ENCODE measurements at regions not wholly inside any gene's neighbourhood (a gene's known extent, or its start where the extent isn't known, plus 50 kb on each side); places are given as distances from the start of the nearest gene placed in this dataset.

DNA sequence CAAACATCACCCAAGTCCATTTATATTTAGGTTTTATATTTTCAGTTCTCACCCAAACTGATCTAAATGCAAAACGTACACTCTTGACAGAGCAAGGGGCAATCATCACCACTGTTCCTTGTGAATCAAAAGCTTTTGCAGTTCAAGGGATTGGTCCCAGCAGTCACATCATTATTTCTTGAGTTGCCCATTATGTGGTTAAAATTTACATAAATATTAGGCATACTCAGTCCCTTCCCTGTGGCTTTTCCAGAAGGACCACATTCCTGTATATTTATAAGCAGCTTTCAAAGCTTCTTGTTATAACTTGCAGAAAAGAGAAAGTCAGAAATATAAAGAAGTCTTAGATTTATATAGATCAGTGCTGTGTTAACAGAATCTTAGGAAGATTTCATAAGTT, 224.4 kb downstream of the CLCN4 start (continued):
- TF ChIP-seq, protein P1, sequence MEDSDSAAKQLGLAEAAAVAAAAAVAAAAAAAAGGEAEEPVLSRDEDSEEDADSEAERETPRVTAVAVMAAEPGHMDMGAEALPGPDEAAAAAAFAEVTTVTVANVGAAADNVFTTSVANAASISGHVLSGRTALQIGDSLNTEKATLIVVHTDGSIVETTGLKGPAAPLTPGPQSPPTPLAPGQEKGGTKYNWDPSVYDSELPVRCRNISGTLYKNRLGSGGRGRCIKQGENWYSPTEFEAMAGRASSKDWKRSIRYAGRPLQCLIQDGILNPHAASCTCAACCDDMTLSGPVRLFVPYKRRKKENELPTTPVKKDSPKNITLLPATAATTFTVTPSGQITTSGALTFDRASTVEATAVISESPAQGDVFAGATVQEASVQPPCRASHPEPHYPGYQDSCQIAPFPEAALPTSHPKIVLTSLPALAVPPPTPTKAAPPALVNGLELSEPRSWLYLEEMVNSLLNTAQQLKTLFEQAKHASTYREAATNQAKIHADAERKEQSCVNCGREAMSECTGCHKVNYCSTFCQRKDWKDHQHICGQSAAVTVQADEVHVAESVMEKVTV (CRISPR knock-in tag; IDR thresholded peaks at IDR 0.05): no peak
- TF ChIP-seq NRF1 (conservative IDR thresholded peaks at IDR 0.05 in 1 of 2, IDR thresholded peaks at IDR 0.05 in 1 of 2) (no peak), ZFX (CRISPR knock-in tag; IDR thresholded peaks at IDR 0.05) (no peak)

DNA sequence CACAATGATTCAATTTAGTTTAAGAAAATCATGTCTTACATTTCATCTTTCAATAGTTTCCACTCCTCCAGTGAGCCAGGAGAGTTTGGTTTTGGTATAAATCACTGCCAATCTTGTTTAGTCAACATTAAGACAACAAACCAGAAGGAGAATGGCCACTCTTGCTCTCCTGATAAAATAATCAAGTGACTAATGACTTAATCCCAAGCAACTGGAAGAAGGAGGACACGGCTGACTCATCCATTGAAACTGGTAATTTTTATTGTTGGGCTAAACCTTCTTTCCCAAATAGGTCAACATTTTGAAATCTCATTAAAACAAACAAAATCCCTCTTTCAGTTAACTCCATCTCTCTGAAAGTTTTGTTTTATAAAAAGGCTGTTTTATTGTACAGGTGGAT, 230.2 kb downstream of the CLCN4 start:
- no peak overlapping the region for H3K4me3 ChIP-seq
- intact Hi-C loops (cut with micrococcal nuclease): no loop called here
- DNase-seq (ENCODE audit: extremely low read depth in 1 of 4, low spot score in 3 of 4) (no peak), FAIRE-seq (no peak), ATAC-seq (no peak)
- H3K36me3 ChIP-seq (ENCODE audit: control insufficient read depth, insufficient read depth, low read length): no peaks in the 10 kb centered on the region
- no peaks in the 10 kb centered on the region for H3K4me1 ChIP-seq (replicated peaks in 1 of 2; ENCODE audit: control insufficient read depth in 2 of 2, insufficient read depth in 2 of 2, low read length in 2 of 2)
- no peaks in the 10 kb centered on the region for H3K9me1 ChIP-seq (ENCODE audit: control insufficient read depth, insufficient read depth, low read length)
- no TSS peak for BruUV-seq (replicated peaks)
- in situ Hi-C loops (cut with MboI): no loop called here
- no peak overlapping the region for H2AFZ ChIP-seq (ENCODE audit: low read depth, low read length)
- no peaks in the 10 kb centered on the region for H3K9me3 ChIP-seq (replicated peaks; ENCODE audit: control insufficient read depth, insufficient read depth, low read depth, low read length)
- H3K4me2 ChIP-seq (ENCODE audit: insufficient read depth, low read length): no peak overlapping the region
- ChIA-PET POLR2A (no interaction called here), CTCF (ENCODE audit: low intra/inter-chr PET ratio) (no interaction called here)
- no peaks in the 10 kb centered on the region for H3K79me2 ChIP-seq (ENCODE audit: control insufficient read depth, insufficient read depth, low read length)
- WGBS (ENCODE audit: insufficient coverage, low coverage, missing lambda C conversion rate): 0% methylated on average over 1 of the region's 1 CpG
- H3K9ac ChIP-seq (ENCODE audit: insufficient read depth in 1 of 2, low read depth in 2 of 2, low read length in 2 of 2): no peak overlapping the region
- H3K27ac ChIP-seq (ENCODE audit: extremely low read depth, low read depth, low read length): no peak overlapping the region
- H3K27me3 ChIP-seq (ENCODE audit: control insufficient read depth in 2 of 2, insufficient read depth in 2 of 2, low read length in 2 of 2): no peaks in the 10 kb centered on the region
- H4K20me1 ChIP-seq (replicated peaks; ENCODE audit: control insufficient read depth, insufficient read depth, low read length): no peaks in the 10 kb centered on the region
- TF ChIP-seq SIRT6 (IDR thresholded peaks at IDR 0.05; ENCODE audit: low read depth, low read length): no peak
- TF ChIP-seq XRCC3 (IDR thresholded peaks at IDR 0.05): no peak
- TF ChIP-seq, protein P2, sequence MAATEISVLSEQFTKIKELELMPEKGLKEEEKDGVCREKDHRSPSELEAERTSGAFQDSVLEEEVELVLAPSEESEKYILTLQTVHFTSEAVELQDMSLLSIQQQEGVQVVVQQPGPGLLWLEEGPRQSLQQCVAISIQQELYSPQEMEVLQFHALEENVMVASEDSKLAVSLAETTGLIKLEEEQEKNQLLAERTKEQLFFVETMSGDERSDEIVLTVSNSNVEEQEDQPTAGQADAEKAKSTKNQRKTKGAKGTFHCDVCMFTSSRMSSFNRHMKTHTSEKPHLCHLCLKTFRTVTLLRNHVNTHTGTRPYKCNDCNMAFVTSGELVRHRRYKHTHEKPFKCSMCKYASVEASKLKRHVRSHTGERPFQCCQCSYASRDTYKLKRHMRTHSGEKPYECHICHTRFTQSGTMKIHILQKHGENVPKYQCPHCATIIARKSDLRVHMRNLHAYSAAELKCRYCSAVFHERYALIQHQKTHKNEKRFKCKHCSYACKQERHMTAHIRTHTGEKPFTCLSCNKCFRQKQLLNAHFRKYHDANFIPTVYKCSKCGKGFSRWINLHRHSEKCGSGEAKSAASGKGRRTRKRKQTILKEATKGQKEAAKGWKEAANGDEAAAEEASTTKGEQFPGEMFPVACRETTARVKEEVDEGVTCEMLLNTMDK (IDR thresholded peaks at IDR 0.05; ENCODE audit: borderline replicate concordance, insufficient read depth, low read depth, low read length, poor library complexity, severe bottlenecking): no peak
- TF ChIP-seq RBM22 (IDR thresholded peaks at IDR 0.05; ENCODE audit: low read depth, low read length, poor library complexity, severe bottlenecking): no peak
- TF ChIP-seq U2AF1 (optimal IDR thresholded peaks at IDR 0.05; ENCODE audit: low read depth, low read length): no peak
- TF ChIP-seq, protein P3, sequence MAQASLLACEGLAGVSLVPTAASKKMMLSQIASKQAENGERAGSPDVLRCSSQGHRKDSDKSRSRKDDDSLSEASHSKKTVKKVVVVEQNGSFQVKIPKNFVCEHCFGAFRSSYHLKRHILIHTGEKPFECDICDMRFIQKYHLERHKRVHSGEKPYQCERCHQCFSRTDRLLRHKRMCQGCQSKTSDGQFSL (CRISPR knock-in tag; IDR thresholded peaks at IDR 0.05): no peak
- TF ChIP-seq, protein P3 (tag; IDR thresholded peaks at IDR 0.05): no peak
- TF ChIP-seq ZC3H8 (IDR thresholded peaks at IDR 0.05): no peak
- TF ChIP-seq, protein P4, sequence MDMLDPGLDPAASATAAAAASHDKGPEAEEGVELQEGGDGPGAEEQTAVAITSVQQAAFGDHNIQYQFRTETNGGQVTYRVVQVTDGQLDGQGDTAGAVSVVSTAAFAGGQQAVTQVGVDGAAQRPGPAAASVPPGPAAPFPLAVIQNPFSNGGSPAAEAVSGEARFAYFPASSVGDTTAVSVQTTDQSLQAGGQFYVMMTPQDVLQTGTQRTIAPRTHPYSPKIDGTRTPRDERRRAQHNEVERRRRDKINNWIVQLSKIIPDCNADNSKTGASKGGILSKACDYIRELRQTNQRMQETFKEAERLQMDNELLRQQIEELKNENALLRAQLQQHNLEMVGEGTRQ (CRISPR knock-in tag; IDR thresholded peaks at IDR 0.05): no peak
- TF ChIP-seq ZNF384 (IDR thresholded peaks at IDR 0.05; ENCODE audit: low read depth, low read length): no peak
- TF ChIP-seq, protein P5, sequence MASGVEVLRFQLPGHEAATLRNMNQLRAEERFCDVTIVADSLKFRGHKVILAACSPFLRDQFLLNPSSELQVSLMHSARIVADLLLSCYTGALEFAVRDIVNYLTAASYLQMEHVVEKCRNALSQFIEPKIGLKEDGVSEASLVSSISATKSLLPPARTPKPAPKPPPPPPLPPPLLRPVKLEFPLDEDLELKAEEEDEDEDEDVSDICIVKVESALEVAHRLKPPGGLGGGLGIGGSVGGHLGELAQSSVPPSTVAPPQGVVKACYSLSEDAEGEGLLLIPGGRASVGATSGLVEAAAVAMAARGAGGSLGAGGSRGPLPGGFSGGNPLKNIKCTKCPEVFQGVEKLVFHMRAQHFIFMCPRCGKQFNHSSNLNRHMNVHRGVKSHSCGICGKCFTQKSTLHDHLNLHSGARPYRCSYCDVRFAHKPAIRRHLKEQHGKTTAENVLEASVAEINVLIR (CRISPR knock-in tag; IDR thresholded peaks at IDR 0.05): no peak
- TF ChIP-seq NR3C1 (CRISPR knock-in tag; IDR thresholded peaks at IDR 0.05): no peak
- TF ChIP-seq CHD1 (IDR thresholded peaks at IDR 0.05; ENCODE audit: low read length): no peak

Data from K562 (cell line).